Brain microvascular endothelial cell (primary cell): ENCODE measurements at regions not wholly inside any gene's neighbourhood (a gene's known extent, or its start where the extent isn't known, plus 50 kb on each side); places are given as distances from the start of the nearest gene placed in this dataset.
"Not testable (repeated sequence)": the region's sequence is repeated elsewhere in the genome, so short reads cannot be mapped to it uniquely, and the experiment has no call there.

Experiments
- DNase-seq: peaks from one replicate; pipeline ENCODE4 v3.0.0-alpha.2; 2020
- H3K27ac ChIP-seq: fragments of 250-450 bp; sonication (Bioruptor Pico); 2 replicates; pipeline ENCODE4 v1.5.1; 2020; ENCODE audit warnings: mild to moderate bottlenecking, moderate library complexity
- H3K27me3 ChIP-seq: fragments of 250-450 bp; sonication (Bioruptor Pico); replicated peaks from 2 replicates; pipeline ENCODE4 v1.5.1; 2020; ENCODE audit warnings: mild to moderate bottlenecking
- H3K36me3 ChIP-seq: fragments of 250-450 bp; sonication (Bioruptor Pico); replicated peaks from 2 replicates; pipeline ENCODE4 v1.5.1; 2020; ENCODE audit warnings: mild to moderate bottlenecking
- H3K4me3 ChIP-seq: 2 replicates; pipeline ENCODE4 v1.5.1; 2011; ENCODE audit warnings: low read depth, mild to moderate bottlenecking, control low read depth, low read length, moderate library complexity
- CTCF ChIP-seq: IDR thresholded peaks from 2 replicates; pipeline ENCODE4 v1.5.1; 2011; ENCODE audit warnings: low read depth, mild to moderate bottlenecking, moderate library complexity, low read length, control low read depth, inconsistent platforms; ENCODE audit errors: missing control alignments
- in situ Hi-C: cut with HindIII; loops from 2 replicates; pipeline ENCODE4 v1.10.0; 2017; ENCODE audit warnings: low sequenced_read_pairs, low pct_ligation_motif_present

GRCh38 chr10:21114683-21115082 is 217.6 kb upstream of the NEBL start:
- in situ Hi-C loops, result no loop called here
- DNase-seq, result no peak
- TF ChIP-seq CTCF, result no peak
- no peaks in the 10 kb centered on the region for H3K36me3 ChIP-seq
- H3K4me3 ChIP-seq, result no peak overlapping the region
- no peak overlapping the region for H3K27ac ChIP-seq
- no peaks in the 10 kb centered on the region for H3K27me3 ChIP-seq

DNA sequence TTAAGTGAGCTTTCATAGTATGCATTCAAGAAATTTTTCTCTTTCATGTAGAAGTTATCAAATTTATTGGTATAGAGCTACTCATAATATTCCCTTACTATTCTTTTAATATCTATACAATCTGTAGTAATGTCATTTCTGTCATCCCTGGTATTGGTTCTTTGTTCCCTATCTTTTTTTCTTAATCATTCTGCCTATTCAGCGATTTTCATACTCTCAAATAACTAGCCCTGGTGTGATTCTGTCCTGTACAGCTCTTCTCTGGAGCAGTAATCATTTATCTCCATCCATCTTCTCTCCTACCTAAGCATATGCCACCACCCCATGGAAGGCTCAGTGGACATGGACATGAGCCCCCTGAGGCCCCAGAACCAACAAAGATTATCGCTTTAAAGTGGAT is 213.2 kb upstream of the NEBL start:
- DNase-seq, result no peak
- no peak overlapping the region for H3K4me3 ChIP-seq
- no peaks in the 10 kb centered on the region for H3K27me3 ChIP-seq
- no peak overlapping the region for H3K27ac ChIP-seq
- in situ Hi-C loops, result no loop called here
- no peaks in the 10 kb centered on the region for H3K36me3 ChIP-seq
- no peak for TF ChIP-seq CTCF

DNA sequence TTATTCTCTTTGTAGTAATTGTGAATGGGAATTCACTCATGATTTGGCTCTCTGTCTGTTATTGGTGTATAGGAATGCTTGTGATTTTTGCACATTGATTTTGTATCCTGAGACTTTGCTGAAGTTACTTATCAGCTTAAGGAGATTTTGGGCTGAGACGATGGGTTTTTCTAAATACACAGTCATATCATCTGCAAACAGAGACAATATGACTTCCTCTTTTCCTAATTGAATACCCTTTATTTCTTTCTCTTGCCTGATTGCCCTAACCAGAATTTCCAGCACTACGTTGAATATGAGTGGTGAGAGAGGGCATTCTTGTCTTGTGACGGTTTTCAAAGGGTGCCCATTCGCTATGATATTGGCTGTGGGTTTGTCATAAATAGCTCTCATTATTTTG is 209.8 kb upstream of the NEBL start:
- H3K27me3 ChIP-seq, DNase-seq, in situ Hi-C loops, H3K36me3 ChIP-seq, H3K4me3 ChIP-seq, H3K27ac ChIP-seq: not testable (repeated sequence)

DNA sequence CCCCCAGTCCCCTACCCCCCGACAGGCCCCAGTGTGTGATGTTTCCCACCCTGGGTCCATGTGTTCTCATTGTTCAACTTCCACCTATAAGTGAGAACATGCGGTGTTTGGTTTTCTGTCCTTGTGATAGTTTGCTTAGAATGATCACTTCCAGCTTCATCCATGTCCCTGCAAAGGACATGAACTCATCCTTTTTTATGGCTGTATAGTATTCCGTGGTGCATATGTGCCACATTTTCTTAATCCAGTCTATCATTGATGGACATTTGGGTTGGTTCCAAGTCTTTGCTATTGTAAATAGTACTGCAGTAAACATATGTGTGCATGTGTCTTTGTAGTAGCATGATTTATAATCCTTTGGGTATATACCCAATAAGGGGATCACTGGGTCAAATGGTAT is 208.2 kb upstream of the NEBL start:
- H3K27ac ChIP-seq, H3K36me3 ChIP-seq, DNase-seq, H3K27me3 ChIP-seq, in situ Hi-C loops, H3K4me3 ChIP-seq: not testable (repeated sequence)

GRCh38 chr10:21100871-21101514 is 203.9 kb upstream of the NEBL start:
- DNase-seq, result peak; percentile 84
- in situ Hi-C loops, result no loop called here
- H3K36me3 ChIP-seq, result no peaks in the 10 kb centered on the region
- no peaks in the 10 kb centered on the region for H3K27me3 ChIP-seq
- peak overlapping the region; percentile 86 for H3K27ac ChIP-seq
- no peak for TF ChIP-seq CTCF
- no peak overlapping the region for H3K4me3 ChIP-seq

- Histone ChIP-seq H3K27ac (peak overlapping the region; percentile 86), H3K36me3 (no peaks in the 10 kb centered on the region), H3K4me3 (no peak overlapping the region), H3K27me3 (no peaks in the 10 kb centered on the region)
- no peak for DNase-seq
- no peak for TF ChIP-seq CTCF
- in situ Hi-C loops, result no loop called here
Observed at GRCh38 chr10:21100190-21100589, 203.1 kb upstream of the NEBL start.
